B cell (primary cell): ENCODE measurements at regions not wholly inside any gene's neighbourhood (a gene's known extent, or its start where the extent isn't known, plus 50 kb on each side); places are given as distances from the start of the nearest gene placed in this dataset.

Source experiments
- EZH2 ChIP-seq: IDR thresholded peaks from 2 replicates; pipeline ENCODE4 v1.6.1; 2012; ENCODE audit warnings: borderline replicate concordance, low read depth, mild to moderate bottlenecking, moderate library complexity, low read length; ENCODE audit not compliant: insufficient read depth, poor library complexity, severe bottlenecking
- TF ChIP-seq, protein P1 (sequence below): fragments of 200-600 bp; IDR thresholded peaks from one replicate; pipeline ENCODE4 v1.8.0; 2022; ENCODE audit warnings: antibody characterized with exemption, mild to moderate bottlenecking

GRCh38 chr17:79365836-79366770 lies 244.7 kb downstream of the RBFOX3 start:
- TF ChIP-seq, protein P1, sequence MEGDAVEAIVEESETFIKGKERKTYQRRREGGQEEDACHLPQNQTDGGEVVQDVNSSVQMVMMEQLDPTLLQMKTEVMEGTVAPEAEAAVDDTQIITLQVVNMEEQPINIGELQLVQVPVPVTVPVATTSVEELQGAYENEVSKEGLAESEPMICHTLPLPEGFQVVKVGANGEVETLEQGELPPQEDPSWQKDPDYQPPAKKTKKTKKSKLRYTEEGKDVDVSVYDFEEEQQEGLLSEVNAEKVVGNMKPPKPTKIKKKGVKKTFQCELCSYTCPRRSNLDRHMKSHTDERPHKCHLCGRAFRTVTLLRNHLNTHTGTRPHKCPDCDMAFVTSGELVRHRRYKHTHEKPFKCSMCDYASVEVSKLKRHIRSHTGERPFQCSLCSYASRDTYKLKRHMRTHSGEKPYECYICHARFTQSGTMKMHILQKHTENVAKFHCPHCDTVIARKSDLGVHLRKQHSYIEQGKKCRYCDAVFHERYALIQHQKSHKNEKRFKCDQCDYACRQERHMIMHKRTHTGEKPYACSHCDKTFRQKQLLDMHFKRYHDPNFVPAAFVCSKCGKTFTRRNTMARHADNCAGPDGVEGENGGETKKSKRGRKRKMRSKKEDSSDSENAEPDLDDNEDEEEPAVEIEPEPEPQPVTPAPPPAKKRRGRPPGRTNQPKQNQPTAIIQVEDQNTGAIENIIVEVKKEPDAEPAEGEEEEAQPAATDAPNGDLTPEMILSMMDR = no peak
- TF ChIP-seq EZH2 = no peak
